Gastroesophageal sphincter (tissue), 4 donors: ENCODE measurements at regions not wholly inside any gene's neighbourhood (a gene's known extent, or its start where the extent isn't known, plus 50 kb on each side); places are given as distances from the start of the nearest gene placed in this dataset.

ENCODE experiments used
- ATAC-seq: fragments of 150-250 bp; one replicate; pipeline ENCODE4 v1.9.1; 2016; ENCODE audit warnings: mild to moderate bottlenecking, moderate library complexity
- H3K27ac ChIP-seq, 4 donors: fragments of 200-600 bp; sonication (generic) in 3 of 4; 1 replicate in 3 of 4; 2 replicates in 1 of 4; pipeline ENCODE4 v1.5.1; 2016 to 2019
- H3K27me3 ChIP-seq: fragments of 200-600 bp; sonication (generic); one replicate; pipeline ENCODE4 v1.5.1; 2019
- H3K36me3 ChIP-seq, 2 donors: fragments of 200-600 bp; sonication (generic); one replicate each; pipeline ENCODE4 v1.5.1; 2019; ENCODE audit warnings: control low read depth in 1 of 2
- H3K4me1 ChIP-seq, 3 donors: fragments of 200-600 bp; sonication (generic); 1 replicate in 2 of 3; 2 replicates in 1 of 3; pipeline ENCODE4 v1.5.1; 2016 to 2019; ENCODE audit warnings: control low read depth in 2 of 3
- H3K4me3 ChIP-seq, 2 donors: fragments of 200-600 bp; sonication (generic); one replicate each; pipeline ENCODE4 v1.5.1; 2019; ENCODE audit warnings: mild to moderate bottlenecking in 1 of 2, moderate library complexity in 1 of 2
- H3K9me3 ChIP-seq, 3 donors: fragments of 200-600 bp; sonication (generic); one replicate each; pipeline ENCODE4 v1.5.1; 2017 to 2019; ENCODE audit warnings: control low read depth in 2 of 3
- CTCF ChIP-seq, 4 experiments: fragments of 200-600 bp in 2 of 4; fragments of 450-650 bp in 2 of 4; sonication (generic) in 1 of 4; IDR thresholded peaks; one replicate each; pipeline ENCODE4 v1.5.1; 2017 to 2019; ENCODE audit warnings: antibody characterized with exemption in 4 of 4, mild to moderate bottlenecking in 2 of 4, moderate library complexity in 2 of 4
- EP300 ChIP-seq: sonication (generic); formaldehyde crosslinking; IDR thresholded peaks from one replicate; pipeline ENCODE4 v1.6.1; 2017; ENCODE audit warnings: antibody characterized with exemption, mild to moderate bottlenecking
- POLR2A ChIP-seq, 2 donors: fragments of 450-650 bp; IDR thresholded peaks; one replicate each; pipeline ENCODE4 v1.6.1; 2017; ENCODE audit warnings: antibody characterized with exemption in 2 of 2, mild to moderate bottlenecking in 2 of 2, moderate library complexity in 1 of 2
- POLR2AphosphoS5 ChIP-seq: sonication (generic); formaldehyde crosslinking; IDR thresholded peaks from one replicate; pipeline ENCODE4 v1.6.1; 2017; ENCODE audit warnings: antibody characterized with exemption
- WGBS, 2 donors: methylation state at CpG; one replicate each; pipeline ENCODE4 v1.1.5; 2018; ENCODE audit warnings: low coverage in 1 of 2; 5-methylcytosine and 5-hydroxymethylcytosine counted together

GRCh38 chr15:57777003-57777402 lies 70.5 kb downstream of the POLR2M start:
- Histone ChIP-seq H3K36me3 (no peaks in the 10 kb centered on the region), H3K27me3 (no peaks in the 10 kb centered on the region), H3K4me3 (no peak overlapping the region), H3K9me3 (no peaks in the 10 kb centered on the region), H3K27ac (no peak overlapping the region), H3K4me1 (no peaks in the 10 kb centered on the region)
- no peak for ATAC-seq
- TF ChIP-seq EP300 (no peak), POLR2AphosphoS5 (no peak), CTCF (IDR thresholded peaks at IDR 0.05) (no peak), POLR2A (IDR thresholded peaks at IDR 0.05) (no peak)
- 33 to 87% methylated on average over 1 to 3 of the region's 4 CpGs for WGBS, 2 donors

GRCh38 chr15:57780471-57780870 lies 74.0 kb downstream of the POLR2M start:
- H3K27me3 ChIP-seq, result no peaks in the 10 kb centered on the region
- TF ChIP-seq EP300 (no peak), POLR2A (IDR thresholded peaks at IDR 0.05) (no peak), CTCF (IDR thresholded peaks at IDR 0.05) (no peak), POLR2AphosphoS5 (no peak)
- H3K4me3 ChIP-seq, result no peak overlapping the region
- no peak for ATAC-seq
- no peaks in the 10 kb centered on the region for H3K4me1 ChIP-seq
- 59 to 68% methylated on average over 4 of the region's 4 CpGs for WGBS, 2 donors
- H3K9me3 ChIP-seq, result no peaks in the 10 kb centered on the region
- no peak overlapping the region for H3K27ac ChIP-seq
- H3K36me3 ChIP-seq, result no peaks in the 10 kb centered on the region

- 74 to 79% methylated on average over 4 to 5 of the region's 6 CpGs for WGBS, 2 donors
- Histone ChIP-seq H3K4me1 (no peaks in the 10 kb centered on the region), H3K27me3 (no peaks in the 10 kb centered on the region), H3K36me3 (no peaks in the 10 kb centered on the region), H3K4me3 (no peak overlapping the region), H3K9me3 (no peaks in the 10 kb centered on the region), H3K27ac (no peak overlapping the region)
- no peak for ATAC-seq
- TF ChIP-seq CTCF (IDR thresholded peaks at IDR 0.05) (no peak), EP300 (no peak)
Measured at GRCh38 chr15:57782731-57783130, 76.2 kb downstream of the POLR2M start.

GRCh38 chr15:57784081-57784511 lies 77.6 kb downstream of the POLR2M start:
- Histone ChIP-seq H3K4me3 (no peak overlapping the region), H3K36me3 (no peaks in the 10 kb centered on the region), H3K9me3 (no peaks in the 10 kb centered on the region), H3K4me1 (no peaks in the 10 kb centered on the region), H3K27me3 (no peaks in the 10 kb centered on the region), H3K27ac (no peak overlapping the region)
- WGBS, 2 donors, result 26 to 44% methylated on average over 3 to 4 of the region's 4 CpGs
- TF ChIP-seq EP300, result no peak
- no peak for TF ChIP-seq POLR2AphosphoS5
- TF ChIP-seq CTCF (IDR thresholded peaks at IDR 0.05), result no peak
- TF ChIP-seq POLR2A (IDR thresholded peaks at IDR 0.05), result no peak
- ATAC-seq, result peak; percentile 31

GRCh38 chr15:57785039-57785438 lies 78.5 kb downstream of the POLR2M start:
- 80 to 85% methylated on average over 1 to 7 of the region's 9 CpGs for WGBS, 2 donors
- Histone ChIP-seq H3K9me3 (no peaks in the 10 kb centered on the region), H3K27me3 (no peaks in the 10 kb centered on the region), H3K4me1 (no peaks in the 10 kb centered on the region), H3K27ac (no peak overlapping the region), H3K4me3 (no peak overlapping the region), H3K36me3 (no peaks in the 10 kb centered on the region)
- no peak for ATAC-seq
- no peak for TF ChIP-seq POLR2A (IDR thresholded peaks at IDR 0.05)
- TF ChIP-seq POLR2AphosphoS5, result no peak
- no peak for TF ChIP-seq CTCF (IDR thresholded peaks at IDR 0.05)
- no peak for TF ChIP-seq EP300
